GM12878 (cell line): ENCODE measurements at regions not wholly inside any gene's neighbourhood (a gene's known extent, or its start where the extent isn't known, plus 50 kb on each side); places are given as distances from the start of the nearest gene placed in this dataset.

Experiments
- ATAC-seq: fragments of 200-7000 bp; cut with Tn5 transposase; 3 replicates; pipeline ENCODE4 v1.9.1; 2020; ENCODE audit warnings: mild to moderate bottlenecking, moderate library complexity
- BruUV-seq: library from RNA; stranded (reverse); fragments of 400-500 nt; replicated peaks from 2 replicates; lab custom pipeline; 2021; lab: Mats Ljungman, UMichigan
- CTCF ChIA-PET: fragments of 300-600 bp; sonication (Branson Sonifier 250); formaldehyde crosslinking; extraction: SDS; loops from one replicate; lab custom pipeline; 2021; ENCODE audit warnings: inconsistent platforms; lab: Yijun Ruan, JAX
- POLR2A ChIA-PET: fragments of 350-600 bp; formaldehyde crosslinking; extraction: SDS; loops from one replicate; lab custom pipeline; 2021; ENCODE audit warnings: inconsistent platforms; lab: Charles Lee
- RAD21 ChIA-PET: fragments of 300-600 bp; sonication (Branson Sonifier 250); formaldehyde crosslinking; loops from one replicate; lab custom pipeline; 2023; ENCODE audit warnings: antibody characterized with exemption; ENCODE audit not compliant: unreplicated experiment; lab: Charles Lee
- SMC1A ChIA-PET: fragments of 300-600 bp; sonication (Branson Sonifier 250); formaldehyde crosslinking; loops from one replicate; lab custom pipeline; 2023; ENCODE audit not compliant: unreplicated experiment, uncharacterized antibody; lab: Charles Lee
- DNase-seq: peaks from one replicate; pipeline ENCODE4 v3.0.0-alpha.2; 2011; ENCODE audit warnings: low read depth, low spot score
- FAIRE-seq: peaks from 3 replicates; lab custom pipeline; 2011; peaks lifted over from hg19 to GRCh38; lab: Jason Lieb, UNC
- H2AFZ ChIP-seq: 2 replicates; pipeline ENCODE4 v1.6.0; 2011; ENCODE audit warnings: low read depth, low read length, control low read depth; ENCODE audit not compliant: control insufficient read depth
- H3K27ac ChIP-seq: 2 replicates; pipeline ENCODE4 v1.5.1; 2011; ENCODE audit warnings: control low read depth; ENCODE audit not compliant: control insufficient read depth, insufficient read depth
- H3K27me3 ChIP-seq, 2 experiments: replicated peaks in 1 of 2; 2 replicates each; pipeline versions ENCODE4 v1.6.0 to v1.6.1; 2011; ENCODE audit warnings: low read length in 1 of 2; ENCODE audit not compliant: control insufficient read depth in 2 of 2, insufficient read depth in 2 of 2
- H3K36me3 ChIP-seq, 2 experiments: 2 replicates each; pipeline ENCODE4 v1.5.1; 2011; ENCODE audit warnings: low read length in 1 of 2; ENCODE audit not compliant: control insufficient read depth in 2 of 2, insufficient read depth in 2 of 2
- H3K4me1 ChIP-seq: 2 replicates; pipeline ENCODE4 v1.6.1; 2011; ENCODE audit warnings: mild to moderate bottlenecking, low read length, moderate library complexity, mixed read lengths; ENCODE audit not compliant: control insufficient read depth, insufficient read depth
- H3K4me2 ChIP-seq: 2 replicates; pipeline ENCODE4 v1.6.0; 2011; ENCODE audit warnings: control low read depth; ENCODE audit not compliant: control insufficient read depth, insufficient read depth
- H3K4me3 ChIP-seq: fragments of 200-600 bp; sonication (generic); 2 replicates; pipeline ENCODE4 v1.5.1; 2016
- H3K79me2 ChIP-seq: 2 replicates; pipeline ENCODE4 v1.6.0; 2011; ENCODE audit warnings: low read length; ENCODE audit not compliant: control insufficient read depth, insufficient read depth
- H3K9ac ChIP-seq: 2 replicates; pipeline ENCODE4 v1.8.0; 2011; ENCODE audit warnings: low read length, control low read depth, mixed read lengths; ENCODE audit not compliant: control insufficient read depth, insufficient read depth
- H3K9me3 ChIP-seq: replicated peaks from 3 replicates; pipeline ENCODE4 v1.5.1; 2011; ENCODE audit warnings: mild to moderate bottlenecking, low read length; ENCODE audit not compliant: control insufficient read depth, insufficient read depth
- H4K20me1 ChIP-seq: 2 replicates; pipeline ENCODE4 v1.6.0; 2011; ENCODE audit not compliant: control insufficient read depth, insufficient read depth
- BACH1 ChIP-seq: fragments of 450-650 bp; IDR thresholded peaks from 2 replicates; pipeline ENCODE4 v1.6.1; 2017; ENCODE audit warnings: mild to moderate bottlenecking, borderline replicate concordance
- CREM ChIP-seq: IDR thresholded peaks from 2 replicates; pipeline ENCODE4 v1.6.1; 2014; ENCODE audit warnings: antibody characterized with exemption, low read depth
- DPF2 ChIP-seq: fragments of 450-650 bp; IDR thresholded peaks from 2 replicates; pipeline ENCODE4 v1.6.1; 2017; ENCODE audit warnings: mild to moderate bottlenecking
- GATAD2B ChIP-seq: fragments of 450-650 bp; conservative IDR thresholded peaks from 2 replicates; pipeline ENCODE4 v1.6.1; 2017; ENCODE audit warnings: low read depth, mild to moderate bottlenecking, moderate library complexity
- HDAC6 ChIP-seq: fragments of 200-600 bp; sonication (generic); IDR thresholded peaks from one replicate; pipeline ENCODE4 v1.8.0; 2017; ENCODE audit warnings: antibody characterized with exemption; ENCODE audit not compliant: unreplicated experiment
- IKZF2 ChIP-seq, 2 experiments: fragments of 450-650 bp; IDR thresholded peaks; 2 replicates each; pipeline ENCODE4 v1.6.1; 2017; ENCODE audit warnings: mild to moderate bottlenecking in 2 of 2, moderate library complexity in 2 of 2
- JUND ChIP-seq: IDR thresholded peaks from 2 replicates; pipeline ENCODE4 v1.6.1; 2012; ENCODE audit warnings: low read depth, mild to moderate bottlenecking, low read length, improper control_type of control experiment, moderate library complexity
- KAT2A ChIP-seq: conservative IDR thresholded peaks from 2 replicates; pipeline ENCODE4 v1.6.1; 2011; ENCODE audit warnings: low read depth, low read length; ENCODE audit not compliant: control insufficient read depth
- PRDM15 ChIP-seq: fragments of 450-650 bp; formaldehyde crosslinking; IDR thresholded peaks from 2 replicates; pipeline ENCODE4 v1.4.0; 2020; ENCODE audit warnings: mild to moderate bottlenecking, moderate library complexity
- SMARCA5 ChIP-seq: fragments of 450-650 bp; IDR thresholded peaks from 2 replicates; pipeline ENCODE4 v1.6.1; 2017; ENCODE audit warnings: mild to moderate bottlenecking
- SMC3 ChIP-seq: IDR thresholded peaks from 2 replicates; pipeline ENCODE4 v1.6.1; 2011; ENCODE audit warnings: low read length, improper control_type of control experiment, borderline replicate concordance
- SPI1 ChIP-seq: IDR thresholded peaks from 2 replicates; pipeline ENCODE4 v1.6.1; 2011; ENCODE audit warnings: low read depth, mild to moderate bottlenecking, low read length, moderate library complexity, borderline replicate concordance; ENCODE audit not compliant: insufficient read depth
- TAF1 ChIP-seq: IDR thresholded peaks from 2 replicates; pipeline ENCODE4 v1.6.1; 2011; ENCODE audit warnings: mild to moderate bottlenecking, low read depth, low read length, borderline replicate concordance
- TARDBP ChIP-seq: IDR thresholded peaks from 2 replicates; pipeline ENCODE4 v1.6.1; 2016; ENCODE audit warnings: borderline replicate concordance
- TCF12 ChIP-seq: IDR thresholded peaks from 2 replicates; pipeline ENCODE4 v1.6.1; 2011; ENCODE audit warnings: low read depth, mild to moderate bottlenecking, low read length
- ZNF217 ChIP-seq: fragments of 450-650 bp; IDR thresholded peaks from 2 replicates; pipeline ENCODE4 v1.6.1; 2017; ENCODE audit warnings: antibody characterized with exemption, mild to moderate bottlenecking
- WGBS: methylation state at CpG from one replicate; pipeline ENCODE4 v1.1.6; 2016; ENCODE audit warnings: low lambda C conversion rate; ENCODE audit not compliant: insufficient replicate concordance, insufficient coverage; ENCODE audit errors: missing lambda C conversion rate; 5-methylcytosine and 5-hydroxymethylcytosine counted together
- in situ Hi-C: fragments of 300-500 bp; cut with MboI; formaldehyde crosslinking; loops from 9 replicates; pipeline ENCODE4 v1.14.3; 2018; ENCODE audit warnings: mixed read lengths
- intact Hi-C: fragments of 100-400 bp; cut with micrococcal nuclease; formaldehyde crosslinking; loops from one replicate; pipeline ENCODE4 v1.14.2; 2022; ENCODE audit not compliant: unreplicated experiment

- RAD21 ChIA-PET = no interaction called here
- intact Hi-C loops = no loop called here
- no peak overlapping the region for H3K9ac ChIP-seq
- no peaks in the 10 kb centered on the region for H4K20me1 ChIP-seq
- in situ Hi-C loops = no loop called here
- H3K27me3 ChIP-seq = no peaks in the 10 kb centered on the region
- FAIRE-seq = no peak
- no peak overlapping the region for H2AFZ ChIP-seq
- ATAC-seq = no peak
- H3K4me2 ChIP-seq = no peak overlapping the region
- no peaks in the 10 kb centered on the region for H3K4me1 ChIP-seq
- no peak overlapping the region for H3K4me3 ChIP-seq
- CTCF ChIA-PET = no interaction called here
- no peak overlapping the region for H3K27ac ChIP-seq
- 36% methylated on average over 6 of the region's 6 CpGs for WGBS
- TF ChIP-seq HDAC6 = no peak
- TF ChIP-seq SPI1 = no peak
- no peak for TF ChIP-seq JUND
- TF ChIP-seq, all 136 proteins: peak for 0
- Histone ChIP-seq H3K79me2 (no peaks in the 10 kb centered on the region), H3K9me3 (no peaks in the 10 kb centered on the region), H3K36me3 (no peaks in the 10 kb centered on the region)
- SMC1A ChIA-PET = interaction anchor here (1.0 kb wide), 1 partner anchor 12 kb away, joined by 3 read pairs; no protein-coding TSS in a partner anchor
- DNase-seq = no peak
- POLR2A ChIA-PET = interaction anchor here (0.7 kb wide), 1 partner anchor 16 kb away, joined by 6 read pairs; no protein-coding TSS in a partner anchor
- no TSS peak for BruUV-seq
Measured at GRCh38 chr13:94798738-94799137, 86.4 kb upstream of the SOX21 start.

- BruUV-seq = no TSS peak
- no peak overlapping the region for H2AFZ ChIP-seq
- H3K4me2 ChIP-seq = no peak overlapping the region
- SMC1A ChIA-PET = no interaction called here
- no peak overlapping the region for H3K9ac ChIP-seq
- CTCF ChIA-PET = no interaction called here
- no peak overlapping the region for H3K4me3 ChIP-seq
- H3K9me3 ChIP-seq = no peaks in the 10 kb centered on the region
- H4K20me1 ChIP-seq = no peaks in the 10 kb centered on the region
- FAIRE-seq (no peak), DNase-seq (no peak), ATAC-seq (no peak)
- 61% methylated on average over 7 of the region's 7 CpGs for WGBS
- TF ChIP-seq SMC3 = no peak
- no peak for TF ChIP-seq PRDM15
- no peak for TF ChIP-seq DPF2
- TF ChIP-seq ZNF217 = no peak
- no peak for TF ChIP-seq SMARCA5
- TF ChIP-seq KAT2A = no peak
- no peak for TF ChIP-seq CREM
- TF ChIP-seq GATAD2B = no peak
- no peak for TF ChIP-seq TAF1
- TF ChIP-seq TCF12 = no peak
- no peak for TF ChIP-seq BACH1
- TF ChIP-seq TARDBP = no peak
- TF ChIP-seq IKZF2 (IDR thresholded peaks at IDR 0.05) = no peak
- no peaks in the 10 kb centered on the region for H3K4me1 ChIP-seq
- POLR2A ChIA-PET = no interaction called here
- no peak overlapping the region for H3K27ac ChIP-seq
- no peaks in the 10 kb centered on the region for H3K79me2 ChIP-seq
- intact Hi-C loops (no loop called here), in situ Hi-C loops (no loop called here)
- no peaks in the 10 kb centered on the region for H3K36me3 ChIP-seq
- RAD21 ChIA-PET = no interaction called here
- no peaks in the 10 kb centered on the region for H3K27me3 ChIP-seq
Measured at GRCh38 chr13:94795292-94795691, 82.9 kb upstream of the SOX21 start.
